HL-60 (cell line): ENCODE measurements at regions not wholly inside any gene's neighbourhood (a gene's known extent, or its start where the extent isn't known, plus 50 kb on each side); places are given as distances from the start of the nearest gene placed in this dataset.

ENCODE experiments used
- DNase-seq, 2 experiments: peaks; one replicate each; pipeline ENCODE4 v3.0.0-alpha.2; 2010 to 2020; ENCODE audit warnings: low read depth in 1 of 2, low spot score in 1 of 2
- H3K27ac ChIP-seq: fragments of 250-450 bp; sonication (Bioruptor Pico); replicated peaks from 2 replicates; pipeline ENCODE4 v1.5.1; 2020; ENCODE audit warnings: mild to moderate bottlenecking, moderate library complexity
- H3K27me3 ChIP-seq: fragments of 250-450 bp; sonication (Bioruptor Pico); 2 replicates; pipeline ENCODE4 v1.5.1; 2021; ENCODE audit warnings: mild to moderate bottlenecking, moderate library complexity; ENCODE audit not compliant: insufficient read depth, poor library complexity, severe bottlenecking
- H3K4me3 ChIP-seq: replicated peaks from 2 replicates; pipeline ENCODE4 v1.5.1; 2011; ENCODE audit warnings: mild to moderate bottlenecking, control low read depth, low read length; ENCODE audit not compliant: insufficient read depth
- GABPA ChIP-seq: IDR thresholded peaks from 2 replicates; pipeline ENCODE4 v1.6.1; 2012; ENCODE audit warnings: low read depth
- POLR2AphosphoS5 ChIP-seq: IDR thresholded peaks from 2 replicates; pipeline ENCODE4 v1.6.1; 2012; ENCODE audit warnings: low read depth
- SPI1 ChIP-seq: IDR thresholded peaks from 2 replicates; pipeline ENCODE4 v1.6.1; 2012; ENCODE audit warnings: low read depth, mild to moderate bottlenecking, borderline replicate concordance
- TF ChIP-seq, protein P1 (sequence below): IDR thresholded peaks from 2 replicates; pipeline ENCODE4 v1.6.1; 2012; ENCODE audit warnings: low read depth; ENCODE audit not compliant: insufficient replicate concordance
- TF ChIP-seq, protein P2 (sequence below): IDR thresholded peaks from one replicate; pipeline ENCODE4 v1.5.1; 2011; ENCODE audit warnings: low read length, control low read depth, inconsistent platforms; ENCODE audit not compliant: insufficient read depth

DNA sequence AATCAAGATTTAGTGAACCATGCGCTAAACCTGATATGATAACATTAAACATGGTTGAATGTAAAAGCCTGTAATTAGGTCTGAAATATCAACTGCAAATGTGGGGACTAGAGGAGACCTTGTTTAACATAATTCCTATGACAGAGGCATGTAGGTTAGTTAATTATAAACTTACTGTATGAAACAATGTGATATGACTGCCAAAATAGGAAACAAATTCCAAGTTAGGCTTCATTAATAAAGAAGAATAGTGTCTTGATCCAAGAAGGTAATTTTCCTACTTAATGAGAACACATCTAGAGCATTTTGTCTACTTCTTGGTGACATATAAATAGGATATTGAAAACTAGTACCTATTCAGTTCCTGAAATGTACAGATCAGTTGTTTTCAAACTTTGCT lies 136.2 kb upstream of the TARS1 start:
- Histone ChIP-seq H3K27me3 (no peaks in the 10 kb centered on the region), H3K4me3 (no peak overlapping the region), H3K27ac (no peak overlapping the region)
- DNase-seq = no peak
- TF ChIP-seq, protein P1, sequence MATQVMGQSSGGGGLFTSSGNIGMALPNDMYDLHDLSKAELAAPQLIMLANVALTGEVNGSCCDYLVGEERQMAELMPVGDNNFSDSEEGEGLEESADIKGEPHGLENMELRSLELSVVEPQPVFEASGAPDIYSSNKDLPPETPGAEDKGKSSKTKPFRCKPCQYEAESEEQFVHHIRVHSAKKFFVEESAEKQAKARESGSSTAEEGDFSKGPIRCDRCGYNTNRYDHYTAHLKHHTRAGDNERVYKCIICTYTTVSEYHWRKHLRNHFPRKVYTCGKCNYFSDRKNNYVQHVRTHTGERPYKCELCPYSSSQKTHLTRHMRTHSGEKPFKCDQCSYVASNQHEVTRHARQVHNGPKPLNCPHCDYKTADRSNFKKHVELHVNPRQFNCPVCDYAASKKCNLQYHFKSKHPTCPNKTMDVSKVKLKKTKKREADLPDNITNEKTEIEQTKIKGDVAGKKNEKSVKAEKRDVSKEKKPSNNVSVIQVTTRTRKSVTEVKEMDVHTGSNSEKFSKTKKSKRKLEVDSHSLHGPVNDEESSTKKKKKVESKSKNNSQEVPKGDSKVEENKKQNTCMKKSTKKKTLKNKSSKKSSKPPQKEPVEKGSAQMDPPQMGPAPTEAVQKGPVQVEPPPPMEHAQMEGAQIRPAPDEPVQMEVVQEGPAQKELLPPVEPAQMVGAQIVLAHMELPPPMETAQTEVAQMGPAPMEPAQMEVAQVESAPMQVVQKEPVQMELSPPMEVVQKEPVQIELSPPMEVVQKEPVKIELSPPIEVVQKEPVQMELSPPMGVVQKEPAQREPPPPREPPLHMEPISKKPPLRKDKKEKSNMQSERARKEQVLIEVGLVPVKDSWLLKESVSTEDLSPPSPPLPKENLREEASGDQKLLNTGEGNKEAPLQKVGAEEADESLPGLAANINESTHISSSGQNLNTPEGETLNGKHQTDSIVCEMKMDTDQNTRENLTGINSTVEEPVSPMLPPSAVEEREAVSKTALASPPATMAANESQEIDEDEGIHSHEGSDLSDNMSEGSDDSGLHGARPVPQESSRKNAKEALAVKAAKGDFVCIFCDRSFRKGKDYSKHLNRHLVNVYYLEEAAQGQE = no peak
- no peak for TF ChIP-seq GABPA
- TF ChIP-seq, protein P2, sequence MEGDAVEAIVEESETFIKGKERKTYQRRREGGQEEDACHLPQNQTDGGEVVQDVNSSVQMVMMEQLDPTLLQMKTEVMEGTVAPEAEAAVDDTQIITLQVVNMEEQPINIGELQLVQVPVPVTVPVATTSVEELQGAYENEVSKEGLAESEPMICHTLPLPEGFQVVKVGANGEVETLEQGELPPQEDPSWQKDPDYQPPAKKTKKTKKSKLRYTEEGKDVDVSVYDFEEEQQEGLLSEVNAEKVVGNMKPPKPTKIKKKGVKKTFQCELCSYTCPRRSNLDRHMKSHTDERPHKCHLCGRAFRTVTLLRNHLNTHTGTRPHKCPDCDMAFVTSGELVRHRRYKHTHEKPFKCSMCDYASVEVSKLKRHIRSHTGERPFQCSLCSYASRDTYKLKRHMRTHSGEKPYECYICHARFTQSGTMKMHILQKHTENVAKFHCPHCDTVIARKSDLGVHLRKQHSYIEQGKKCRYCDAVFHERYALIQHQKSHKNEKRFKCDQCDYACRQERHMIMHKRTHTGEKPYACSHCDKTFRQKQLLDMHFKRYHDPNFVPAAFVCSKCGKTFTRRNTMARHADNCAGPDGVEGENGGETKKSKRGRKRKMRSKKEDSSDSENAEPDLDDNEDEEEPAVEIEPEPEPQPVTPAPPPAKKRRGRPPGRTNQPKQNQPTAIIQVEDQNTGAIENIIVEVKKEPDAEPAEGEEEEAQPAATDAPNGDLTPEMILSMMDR = no peak
- no peak for TF ChIP-seq SPI1
- TF ChIP-seq POLR2AphosphoS5 = no peak

DNA sequence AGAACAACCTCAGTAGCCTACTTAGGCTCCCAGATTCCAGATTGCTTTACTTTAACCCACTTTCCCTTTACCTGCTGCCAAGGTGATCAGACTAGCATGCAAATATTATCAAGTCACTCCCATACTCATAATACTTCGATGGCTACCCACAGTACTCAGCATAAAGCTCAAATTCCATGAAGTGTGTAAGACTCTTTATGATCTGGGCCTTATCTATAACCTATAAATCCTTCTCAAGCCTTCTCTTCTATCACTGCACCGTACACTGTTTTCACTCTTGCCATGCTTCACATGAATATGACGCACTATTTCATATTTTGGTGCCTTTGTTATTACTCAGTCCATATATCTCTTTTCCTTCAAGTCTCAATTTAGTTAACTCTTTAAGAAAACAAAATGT lies 135.2 kb upstream of the TARS1 start:
- no peak overlapping the region for H3K27ac ChIP-seq
- TF ChIP-seq, protein P2 = no peak
- no peak for TF ChIP-seq POLR2AphosphoS5
- TF ChIP-seq GABPA = no peak
- TF ChIP-seq SPI1 = no peak
- TF ChIP-seq, protein P1 = no peak
- no peak for DNase-seq
- no peak overlapping the region for H3K4me3 ChIP-seq
- no peaks in the 10 kb centered on the region for H3K27me3 ChIP-seq

DNA sequence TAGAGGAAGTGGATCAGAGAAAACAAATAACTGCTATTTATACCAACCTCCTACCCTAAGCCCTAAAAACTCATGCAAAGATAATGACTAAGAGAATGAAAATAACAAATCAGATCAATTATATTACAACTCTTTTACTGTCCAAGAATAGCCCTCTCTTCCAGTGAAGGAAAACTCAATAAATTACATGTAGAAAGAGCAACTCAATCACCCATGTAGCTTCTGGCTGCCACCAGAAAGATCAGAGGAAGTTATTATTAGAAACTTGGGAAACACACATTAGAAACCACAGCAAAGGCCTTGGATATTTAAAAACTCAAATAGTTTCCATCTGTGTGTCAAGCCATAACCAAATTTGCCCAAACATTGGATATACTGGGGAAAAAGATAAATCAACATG lies 134.0 kb upstream of the TARS1 start:
- H3K27ac ChIP-seq = no peak overlapping the region
- H3K4me3 ChIP-seq = no peak overlapping the region
- no peaks in the 10 kb centered on the region for H3K27me3 ChIP-seq
- TF ChIP-seq, protein P2 = no peak
- no peak for TF ChIP-seq POLR2AphosphoS5
- TF ChIP-seq, protein P1 = no peak
- no peak for TF ChIP-seq GABPA
- no peak for TF ChIP-seq SPI1
- no peak for DNase-seq
